DOHH2 (cell line): ENCODE measurements at regions not wholly inside any gene's neighbourhood (a gene's known extent, or its start where the extent isn't known, plus 50 kb on each side); places are given as distances from the start of the nearest gene placed in this dataset.

ENCODE experiments used
- H3F3A ChIP-seq: fragments of 200-600 bp; sonication (generic), shearing (Covaris generic); 2 replicates; pipeline ENCODE4 v1.6.0; 2016; ENCODE audit warnings: antibody characterized with exemption, mild to moderate bottlenecking; ENCODE audit not compliant: control insufficient read depth, insufficient read depth
- H3K27ac ChIP-seq: fragments of 200-600 bp; sonication (generic); 2 replicates; pipeline ENCODE4 v1.5.1; 2014; ENCODE audit warnings: low read depth, mild to moderate bottlenecking, low read length, moderate library complexity
- H3K27me3 ChIP-seq: fragments of 200-600 bp; sonication (generic); 2 replicates; pipeline ENCODE4 v1.6.1; 2014; ENCODE audit warnings: mild to moderate bottlenecking, low read length, mixed read lengths; ENCODE audit not compliant: control insufficient read depth
- H3K36me3 ChIP-seq: fragments of 200-600 bp; sonication (generic); 2 replicates; pipeline ENCODE4 v1.6.1; 2014; ENCODE audit warnings: mild to moderate bottlenecking, low read length, moderate library complexity, mixed read lengths; ENCODE audit not compliant: control insufficient read depth
- H3K4me1 ChIP-seq: fragments of 200-600 bp; sonication (generic); 2 replicates; pipeline ENCODE4 v1.6.1; 2014; ENCODE audit warnings: mild to moderate bottlenecking, low read length, mixed read lengths; ENCODE audit not compliant: control insufficient read depth
- H3K4me2 ChIP-seq: fragments of 200-600 bp; sonication (generic); 2 replicates; pipeline ENCODE4 v1.6.0; 2014; ENCODE audit warnings: mild to moderate bottlenecking, low read length, moderate library complexity
- H3K4me3 ChIP-seq: fragments of 200-600 bp; sonication (generic); 2 replicates; pipeline ENCODE4 v1.5.1; 2014; ENCODE audit warnings: mild to moderate bottlenecking, low read length, mixed read lengths
- H3K79me2 ChIP-seq: fragments of 200-600 bp; sonication (generic); 2 replicates; pipeline ENCODE4 v1.6.1; 2014; ENCODE audit warnings: mild to moderate bottlenecking, low read length, mixed read lengths; ENCODE audit not compliant: control insufficient read depth
- H3K9me2 ChIP-seq: fragments of 200-600 bp; sonication (generic); replicated peaks from 2 replicates; pipeline ENCODE4 v1.6.1; 2014; ENCODE audit warnings: mild to moderate bottlenecking, low read length, mixed read lengths; ENCODE audit not compliant: control insufficient read depth
- H3K9me3 ChIP-seq: fragments of 200-600 bp; sonication (generic); 2 replicates; pipeline ENCODE4 v1.6.1; 2014; ENCODE audit warnings: antibody characterized with exemption, low read length, mixed read lengths; ENCODE audit not compliant: control insufficient read depth, insufficient read depth
- H4K20me1 ChIP-seq: fragments of 200-600 bp; sonication (generic); 2 replicates; pipeline ENCODE4 v1.6.0; 2014; ENCODE audit warnings: low read depth, mild to moderate bottlenecking, antibody characterized with exemption, low read length, moderate library complexity; ENCODE audit not compliant: control insufficient read depth, insufficient read depth
- CTCF ChIP-seq: fragments of 200-600 bp; sonication (generic); IDR thresholded peaks from one replicate; pipeline ENCODE4 v1.5.1; 2014; ENCODE audit warnings: antibody characterized with exemption, mild to moderate bottlenecking, low read depth, low read length; ENCODE audit not compliant: poor library complexity, severe bottlenecking
- EZH2phosphoT487 ChIP-seq: fragments of 200-600 bp; sonication (generic); IDR thresholded peaks from 2 replicates; pipeline ENCODE4 v1.6.1; 2017; ENCODE audit warnings: borderline replicate concordance, mild to moderate bottlenecking, antibody characterized with exemption, low read length, moderate library complexity, mixed read lengths

- no peaks in the 10 kb centered on the region for H3K27me3 ChIP-seq
- 0 out of 2 replicates have a peak, but pooled peaks cover 3% of the 10 kb centered on the region for H3K9me3 ChIP-seq
- no peak overlapping the region for H3K4me2 ChIP-seq
- H3K4me3 ChIP-seq: no peak overlapping the region
- H3K9me2 ChIP-seq: no peaks in the 10 kb centered on the region
- H3K36me3 ChIP-seq: no peaks in the 10 kb centered on the region
- H3K4me1 ChIP-seq: peaks cover 9% of the 10 kb centered on the region; the same call in 1 of the 2 replicates
- no peaks in the 10 kb centered on the region for H4K20me1 ChIP-seq
- H3K79me2 ChIP-seq: no peaks in the 10 kb centered on the region
- no peak for TF ChIP-seq EZH2phosphoT487
- no peak for TF ChIP-seq CTCF
- no peak overlapping the region for H3K27ac ChIP-seq
- H3F3A ChIP-seq: no peaks in the 10 kb centered on the region
These were observed 231.5 kb downstream of the STK31 start for GRCh38 chr7:23941551-23941950.

- TF ChIP-seq CTCF: no peak
- no peak for TF ChIP-seq EZH2phosphoT487
- H3K27me3 ChIP-seq: no peaks in the 10 kb centered on the region
- H3K4me1 ChIP-seq: peaks cover 9% of the 10 kb centered on the region; the same call in 1 of the 2 replicates
- no peaks in the 10 kb centered on the region for H3K79me2 ChIP-seq
- no peaks in the 10 kb centered on the region for H3K36me3 ChIP-seq
- H3K9me3 ChIP-seq: 0 out of 2 replicates have a peak, but pooled peaks cover 3% of the 10 kb centered on the region
- no peaks in the 10 kb centered on the region for H4K20me1 ChIP-seq
- no peak overlapping the region for H3K4me3 ChIP-seq
- no peaks in the 10 kb centered on the region for H3K9me2 ChIP-seq
- no peak overlapping the region for H3K27ac ChIP-seq
- no peak overlapping the region for H3K4me2 ChIP-seq
- H3F3A ChIP-seq: no peaks in the 10 kb centered on the region
These were observed 232.0 kb downstream of the STK31 start for GRCh38 chr7:23942032-23942431.

DNA sequence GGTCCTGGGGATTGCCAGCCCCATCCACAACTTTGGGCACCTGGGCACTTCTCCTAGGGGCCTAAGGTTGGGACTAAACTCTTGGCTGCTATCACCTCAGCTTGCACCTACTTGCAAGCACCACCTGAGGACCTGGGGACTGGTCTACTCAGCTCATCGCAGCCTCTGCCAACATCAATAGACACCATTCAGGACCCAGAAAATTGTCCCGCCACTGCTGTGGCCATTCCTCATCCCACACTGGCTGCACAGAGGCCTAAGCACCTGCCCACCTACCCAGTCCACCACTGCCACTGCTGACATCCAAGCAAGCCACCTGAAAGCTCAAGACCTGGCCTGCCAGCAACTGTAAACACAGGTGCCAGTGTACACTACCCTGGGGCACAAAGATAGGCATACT, 234.1 kb downstream of the STK31 start:
- Histone ChIP-seq H3K27me3 (no peaks in the 10 kb centered on the region), H3K4me1 (peaks cover 9% of the 10 kb centered on the region; the same call in 1 of the 2 replicates), H3F3A (no peaks in the 10 kb centered on the region), H3K9me2 (no peaks in the 10 kb centered on the region), H3K4me2 (no peak overlapping the region), H3K4me3 (no peak overlapping the region), H3K27ac (no peak overlapping the region), H3K36me3 (no peaks in the 10 kb centered on the region), H3K9me3 (0 out of 2 replicates have a peak, but pooled peaks cover 3% of the 10 kb centered on the region), H4K20me1 (no peaks in the 10 kb centered on the region), H3K79me2 (no peaks in the 10 kb centered on the region)
- TF ChIP-seq EZH2phosphoT487 (no peak), CTCF (no peak)
